ENCODE measurements at regions not wholly inside any gene's neighbourhood (a gene's known extent, or its start where the extent isn't known, plus 50 kb on each side); places are given as distances from the start of the nearest gene placed in this dataset.
"Not testable (repeated sequence)": the region's sequence is repeated elsewhere in the genome, so short reads cannot be mapped to it uniquely, and the experiment has no call there.

DNA sequence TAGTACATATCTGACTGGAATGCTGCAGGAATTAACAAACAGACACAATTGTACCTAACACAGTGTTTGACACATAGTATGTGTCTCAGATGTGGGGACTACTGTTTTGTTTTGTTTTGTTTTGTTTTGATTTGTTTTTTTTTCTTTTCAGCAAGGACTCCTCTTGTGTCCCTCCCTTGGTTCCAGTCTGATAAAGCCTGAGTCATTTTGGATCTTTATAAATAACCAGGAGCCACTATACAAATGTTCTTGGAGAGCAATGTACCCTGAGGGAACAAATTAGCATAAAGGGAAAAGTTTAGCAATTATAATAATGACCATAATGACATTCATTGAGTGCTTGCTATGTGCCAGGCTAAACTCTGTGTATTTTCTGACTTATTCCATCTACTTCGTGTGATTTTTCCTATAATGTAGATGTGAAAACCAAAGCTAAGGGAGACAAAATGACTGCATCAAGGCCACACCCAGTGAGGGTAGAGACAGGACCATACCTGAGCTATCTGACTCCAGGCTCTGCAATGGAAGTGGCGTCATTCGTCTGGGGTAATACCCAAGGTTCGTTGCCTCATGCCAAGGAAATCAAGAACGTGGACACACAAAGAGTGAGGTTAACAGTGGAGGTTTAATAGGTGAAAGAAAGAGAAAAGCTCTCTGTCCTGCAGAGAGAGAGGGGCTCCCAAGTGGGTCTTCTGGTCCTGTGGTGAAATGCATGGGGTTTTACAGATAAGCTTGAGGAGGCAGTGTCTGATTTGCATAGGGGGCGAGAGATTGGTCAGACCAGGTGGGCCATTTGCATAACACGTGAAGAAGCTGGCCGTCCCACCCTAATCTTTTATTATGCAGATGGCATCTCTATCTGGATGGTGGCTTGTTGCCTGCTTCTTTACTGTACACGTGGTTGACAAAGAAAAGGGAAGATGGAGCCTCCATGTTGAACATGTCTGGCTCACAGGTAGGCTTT is 285.5 kb upstream of the SFSWAP start:
- Histone ChIP-seq H3K27me3 (peaks cover 0 to 6% (median 3%) of the 10 kb centered on the region in 3 donors), H3K36me3 (no peaks in the 10 kb centered on the region), H3K27ac (no peak overlapping the region), H3K4me1 (no peaks in the 10 kb centered on the region), H3K4me3 (no peak overlapping the region), H3K9me3 (no peaks in the 10 kb centered on the region)
- DNase-seq (no peak), ATAC-seq (no peak)
- TF ChIP-seq, protein P1, sequence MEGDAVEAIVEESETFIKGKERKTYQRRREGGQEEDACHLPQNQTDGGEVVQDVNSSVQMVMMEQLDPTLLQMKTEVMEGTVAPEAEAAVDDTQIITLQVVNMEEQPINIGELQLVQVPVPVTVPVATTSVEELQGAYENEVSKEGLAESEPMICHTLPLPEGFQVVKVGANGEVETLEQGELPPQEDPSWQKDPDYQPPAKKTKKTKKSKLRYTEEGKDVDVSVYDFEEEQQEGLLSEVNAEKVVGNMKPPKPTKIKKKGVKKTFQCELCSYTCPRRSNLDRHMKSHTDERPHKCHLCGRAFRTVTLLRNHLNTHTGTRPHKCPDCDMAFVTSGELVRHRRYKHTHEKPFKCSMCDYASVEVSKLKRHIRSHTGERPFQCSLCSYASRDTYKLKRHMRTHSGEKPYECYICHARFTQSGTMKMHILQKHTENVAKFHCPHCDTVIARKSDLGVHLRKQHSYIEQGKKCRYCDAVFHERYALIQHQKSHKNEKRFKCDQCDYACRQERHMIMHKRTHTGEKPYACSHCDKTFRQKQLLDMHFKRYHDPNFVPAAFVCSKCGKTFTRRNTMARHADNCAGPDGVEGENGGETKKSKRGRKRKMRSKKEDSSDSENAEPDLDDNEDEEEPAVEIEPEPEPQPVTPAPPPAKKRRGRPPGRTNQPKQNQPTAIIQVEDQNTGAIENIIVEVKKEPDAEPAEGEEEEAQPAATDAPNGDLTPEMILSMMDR (IDR thresholded peaks at IDR 0.05 in 4 of 5, conservative IDR thresholded peaks at IDR 0.05 in 1 of 5), result no peak
- no peak for TF ChIP-seq POLR2A (IDR thresholded peaks at IDR 0.05)
- intact Hi-C loops (cut with DNase I; ENCODE audit: low total_unique reads), result no loop called here
- in situ Hi-C loops (cut with MboI; ENCODE audit: low sequenced_read_pairs in 4 of 4), result no loop called here

DNA sequence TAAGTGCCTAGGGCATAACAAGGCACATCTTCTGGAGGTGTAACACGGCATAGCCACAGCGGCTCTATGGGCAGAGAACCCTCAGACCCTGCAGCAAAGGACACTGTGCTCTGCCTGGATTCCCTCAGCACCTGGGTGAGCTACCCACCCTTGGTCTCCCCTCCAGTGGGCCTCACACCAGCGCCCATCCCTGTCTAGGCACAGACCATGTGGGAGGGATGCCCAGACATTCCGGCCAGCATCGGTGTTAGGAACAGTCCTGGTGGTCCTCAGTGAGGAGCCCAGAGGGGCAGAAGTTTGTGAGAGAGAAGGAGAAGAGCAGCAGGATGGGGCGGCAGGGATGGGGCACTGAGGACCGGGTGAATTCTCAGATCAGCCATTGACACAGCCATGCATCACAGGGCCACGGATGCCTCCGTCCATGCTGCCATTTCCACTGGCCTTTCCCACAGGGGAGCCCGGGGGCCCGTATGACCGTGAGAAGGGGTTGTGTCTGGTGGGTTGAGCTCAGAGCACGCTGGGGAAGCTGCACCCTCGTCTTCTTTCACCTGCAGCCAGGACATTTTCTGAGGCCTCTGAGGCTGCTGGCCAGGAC is 282.7 kb upstream of the SFSWAP start:
- in situ Hi-C loops (cut with MboI; ENCODE audit: low sequenced_read_pairs in 4 of 4), result no loop called here
- intact Hi-C loops (cut with DNase I; ENCODE audit: low total_unique reads), result no loop called here
- Histone ChIP-seq H3K27ac (no peak overlapping the region), H3K27me3 (peaks cover 0 to 20% (median 3%) of the 10 kb centered on the region in 3 donors), H3K4me1 (no peaks in the 10 kb centered on the region), H3K9me3 (no peaks in the 10 kb centered on the region), H3K36me3 (no peaks in the 10 kb centered on the region), H3K4me3 (no peak overlapping the region)
- DNase-seq, result no peak
- no peak for TF ChIP-seq POLR2A (IDR thresholded peaks at IDR 0.05)
- TF ChIP-seq, protein P1 (IDR thresholded peaks at IDR 0.05 in 4 of 5, conservative IDR thresholded peaks at IDR 0.05 in 1 of 5), result no peak
- no peak for ATAC-seq

DNA sequence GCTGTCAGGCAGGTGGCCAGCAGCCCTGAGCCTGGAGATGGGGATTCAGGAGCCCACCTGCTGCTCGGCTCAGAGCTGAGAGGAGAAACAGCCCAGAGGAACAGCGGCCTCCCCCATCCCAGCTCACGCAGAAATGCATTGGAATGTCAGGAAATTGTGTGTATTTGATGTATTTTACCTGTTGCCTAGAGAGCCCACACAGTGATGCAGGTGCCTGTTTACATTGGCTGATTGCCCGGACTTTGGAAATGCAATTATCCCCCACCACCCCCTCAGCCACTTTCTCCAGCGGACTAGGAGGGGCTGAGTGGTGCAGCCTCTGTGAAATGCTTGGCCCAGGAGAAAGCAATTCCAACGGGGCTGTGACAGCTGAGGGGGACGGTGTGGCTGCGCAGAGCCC is 281.7 kb upstream of the SFSWAP start:
- in situ Hi-C loops (cut with MboI; ENCODE audit: low sequenced_read_pairs in 4 of 4); ATAC-seq: not testable (repeated sequence)
- H3K27me3 ChIP-seq, result peaks cover 0 to 17% (median 3%) of the 10 kb centered on the region in 3 donors

DNA sequence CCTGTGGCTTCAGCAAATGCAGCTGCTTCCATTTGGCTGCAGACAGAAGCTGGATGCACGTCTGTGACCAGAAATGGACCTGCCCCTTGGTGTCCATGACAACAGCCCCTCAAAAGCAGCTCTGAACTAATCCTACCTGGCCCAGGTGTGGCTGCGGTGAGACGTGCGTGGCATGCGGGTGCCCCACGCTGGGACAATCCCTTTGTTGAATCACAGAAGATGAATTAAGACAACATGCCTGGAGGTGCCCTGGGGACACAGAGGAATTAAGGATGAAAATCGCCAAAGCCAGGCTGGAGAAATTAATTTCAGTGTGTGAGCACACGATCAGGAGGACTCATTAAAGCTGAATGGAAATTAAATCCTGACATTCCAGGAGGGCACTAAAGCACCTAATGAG is 281.2 kb upstream of the SFSWAP start:
- ATAC-seq; H3K4me1 ChIP-seq; H3K4me3 ChIP-seq; H3K36me3 ChIP-seq; intact Hi-C loops (cut with DNase I; ENCODE audit: low total_unique reads); in situ Hi-C loops (cut with MboI; ENCODE audit: low sequenced_read_pairs in 4 of 4); H3K27ac ChIP-seq; H3K9me3 ChIP-seq; DNase-seq: not testable (repeated sequence)
- peaks cover 0 to 17% (median 7%) of the 10 kb centered on the region in 3 donors for H3K27me3 ChIP-seq

More for the DNA sequence above, 281.7 kb upstream of the SFSWAP start:
- H3K4me3 ChIP-seq; H3K4me1 ChIP-seq; H3K27ac ChIP-seq; H3K9me3 ChIP-seq; intact Hi-C loops (cut with DNase I; ENCODE audit: low total_unique reads); DNase-seq; H3K36me3 ChIP-seq: not testable (repeated sequence)

DNA sequence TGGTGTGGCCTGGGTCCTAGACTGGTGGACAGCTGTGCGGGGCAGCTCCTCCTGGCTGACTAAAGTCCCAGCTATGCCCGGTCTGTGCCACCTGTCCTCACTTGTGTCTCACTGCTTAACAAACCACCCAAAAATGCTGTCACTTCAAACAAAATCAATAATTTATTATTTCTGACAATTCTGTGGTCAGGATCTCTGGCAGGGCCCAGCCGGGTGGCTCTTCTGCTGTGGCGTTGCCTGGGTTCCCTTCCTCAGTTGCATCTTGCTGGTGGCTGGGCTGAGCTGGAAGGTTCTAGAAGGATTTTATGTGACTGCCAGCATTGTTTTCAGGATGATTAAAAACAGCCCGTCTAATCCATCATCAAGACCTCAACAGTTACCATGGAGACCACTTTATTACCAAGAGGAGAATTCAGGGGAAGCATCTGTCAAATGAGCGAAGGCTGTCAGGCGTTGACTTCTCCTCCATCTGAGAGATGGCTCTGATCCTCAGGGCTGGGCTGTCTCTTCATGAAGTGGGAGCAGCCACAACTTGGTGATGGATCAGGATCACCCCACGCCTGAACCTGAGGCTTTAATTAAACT is 280.6 kb upstream of the SFSWAP start:
- H3K27me3 ChIP-seq, result peaks cover 0 to 17% (median 9%) of the 10 kb centered on the region in 3 donors
- no peak for DNase-seq

DNA sequence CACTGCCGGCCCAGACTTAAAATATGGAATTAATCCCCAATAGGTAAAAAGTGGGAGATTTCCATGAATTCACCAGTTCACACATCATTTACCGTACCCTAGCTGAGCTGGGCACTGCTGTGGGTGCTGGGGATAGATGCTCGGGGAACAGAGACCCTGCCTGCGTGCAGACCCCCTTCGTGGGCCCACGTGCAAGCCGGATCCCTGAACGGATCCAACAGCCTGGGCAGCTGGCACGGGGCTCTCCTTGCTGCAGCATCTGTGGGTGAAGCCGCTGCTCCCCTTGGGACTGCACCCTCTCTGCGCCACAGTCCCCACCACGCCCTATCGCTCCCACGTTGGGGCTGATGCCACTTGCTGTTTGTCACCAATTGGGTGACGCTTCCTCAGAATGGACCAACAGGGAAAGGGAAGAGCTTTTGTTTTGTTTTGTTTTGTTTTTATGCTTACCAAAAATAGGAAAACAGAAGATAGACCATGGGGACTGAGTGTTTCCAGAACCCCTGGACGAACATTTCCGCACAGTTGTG is 279.7 kb upstream of the SFSWAP start:
- H3K4me1 ChIP-seq; intact Hi-C loops (cut with DNase I; ENCODE audit: low total_unique reads); in situ Hi-C loops (cut with MboI; ENCODE audit: low sequenced_read_pairs in 4 of 4); H3K36me3 ChIP-seq; H3K27ac ChIP-seq; DNase-seq; H3K4me3 ChIP-seq; ATAC-seq; H3K9me3 ChIP-seq: not testable (repeated sequence)
- peaks cover 0 to 17% (median 9%) of the 10 kb centered on the region in 3 donors for H3K27me3 ChIP-seq

More for the DNA sequence above, 280.6 kb upstream of the SFSWAP start:
- no peak overlapping the region for H3K4me3 ChIP-seq
- no peak for ATAC-seq
- no peaks in the 10 kb centered on the region for H3K9me3 ChIP-seq
- intact Hi-C loops (cut with DNase I; ENCODE audit: low total_unique reads) (no loop called here), in situ Hi-C loops (cut with MboI; ENCODE audit: low sequenced_read_pairs in 4 of 4) (no loop called here)
- H3K27ac ChIP-seq, result no peak overlapping the region
- H3K36me3 ChIP-seq, result no peaks in the 10 kb centered on the region
- no peak for TF ChIP-seq POLR2A (IDR thresholded peaks at IDR 0.05)
- TF ChIP-seq, protein P1 (IDR thresholded peaks at IDR 0.05 in 4 of 5, conservative IDR thresholded peaks at IDR 0.05 in 1 of 5), result no peak
- no peaks in the 10 kb centered on the region for H3K4me1 ChIP-seq

All from gastrocnemius medialis (tissue), 4 donors.